MCF 10A (cell line): ENCODE measurements at regions not wholly inside any gene's neighbourhood (a gene's known extent, or its start where the extent isn't known, plus 50 kb on each side); places are given as distances from the start of the nearest gene placed in this dataset.

Experiments used
- BruUV-seq: library from RNA; stranded (reverse); fragments of 400-500 nt; replicated peaks from 2 replicates; lab custom pipeline; 2021; lab: Mats Ljungman, UMichigan
- CTCF ChIA-PET: fragments of 300-600 bp; sonication (Branson Sonifier 250); formaldehyde crosslinking; extraction: SDS; loops from one replicate; lab custom pipeline; 2021; ENCODE audit warnings: antibody characterized with exemption, inconsistent platforms; lab: Yijun Ruan, JAX
- POLR2A ChIA-PET: fragments of 300-600, 350-650 bp; sonication (Branson Sonifier 250); formaldehyde crosslinking; extraction: SDS; loops from one replicate; lab custom pipeline; 2020; ENCODE audit warnings: antibody characterized with exemption, inconsistent platforms; lab: Yijun Ruan, JAX
- DNase-seq: peaks from one replicate; pipeline ENCODE4 v3.0.0-alpha.2; 2018; ENCODE audit not compliant: unreplicated experiment
- H3K27ac Mint-ChIP-seq: one replicate; pipeline ENCODE4 v1.8.0; 2022; ENCODE audit warnings: mild to moderate bottlenecking, low read depth, mixed read lengths; ENCODE audit not compliant: unreplicated experiment
- H3K27me3 Mint-ChIP-seq: one replicate; pipeline ENCODE4 v1.8.0; 2022; ENCODE audit warnings: mixed read lengths; ENCODE audit not compliant: insufficient read depth, unreplicated experiment
- H3K36me3 Mint-ChIP-seq: one replicate; pipeline ENCODE4 v1.8.0; 2022; ENCODE audit warnings: mild to moderate bottlenecking, moderate library complexity, mixed read lengths; ENCODE audit not compliant: insufficient read depth, unreplicated experiment
- H3K4me1 Mint-ChIP-seq: one replicate; pipeline ENCODE4 v1.8.0; 2022; ENCODE audit warnings: mixed read lengths; ENCODE audit not compliant: insufficient read depth, unreplicated experiment
- H3K4me3 Mint-ChIP-seq: one replicate; pipeline ENCODE4 v1.8.0; 2022; ENCODE audit warnings: mild to moderate bottlenecking, moderate library complexity, mixed read lengths; ENCODE audit not compliant: unreplicated experiment
- H3K9me3 Mint-ChIP-seq: one replicate; pipeline ENCODE4 v1.8.0; 2022; ENCODE audit warnings: mixed read lengths; ENCODE audit not compliant: unreplicated experiment
- CTCF ChIP-seq: fragments of 200-600 bp; IDR thresholded peaks from one replicate; pipeline ENCODE4 v1.8.0; 2022; ENCODE audit warnings: antibody characterized with exemption, mild to moderate bottlenecking; ENCODE audit not compliant: unreplicated experiment
- intact Hi-C: fragments of 100-400 bp; cut with micrococcal nuclease; formaldehyde crosslinking; loops from 2 replicates; pipeline ENCODE4 v1.14.1; 2022

- POLR2A ChIA-PET, result no interaction called here
- Mint-ChIP-seq H3K36me3 (no peaks in the 10 kb centered on the region), H3K9me3 (no peaks in the 10 kb centered on the region), H3K27me3 (no peaks in the 10 kb centered on the region), H3K4me1 (no peaks in the 10 kb centered on the region), H3K27ac (no peak overlapping the region), H3K4me3 (no peak overlapping the region)
- TF ChIP-seq CTCF, result no peak
- intact Hi-C loops, result no loop called here
- CTCF ChIA-PET, result no interaction called here
- no TSS peak for BruUV-seq
- no peak for DNase-seq
Observed at GRCh38 chr4:127081041-127081440, 551.7 kb upstream of the INTU start.

GRCh38 chr4:127082986-127083385 lies 549.8 kb upstream of the INTU start:
- Mint-ChIP-seq H3K27me3 (no peaks in the 10 kb centered on the region), H3K4me1 (no peaks in the 10 kb centered on the region), H3K27ac (no peak overlapping the region), H3K9me3 (no peaks in the 10 kb centered on the region), H3K36me3 (no peaks in the 10 kb centered on the region), H3K4me3 (no peak overlapping the region)
- DNase-seq, result no peak
- no TSS peak for BruUV-seq
- intact Hi-C loops, result no loop called here
- TF ChIP-seq CTCF, result no peak
- ChIA-PET CTCF (interaction anchor here (0.6 kb wide), 1 partner anchor 1263 kb away, joined by 5 read pairs; no protein-coding TSS in a partner anchor), POLR2A (no interaction called here)

- no peaks in the 10 kb centered on the region for H3K4me1 Mint-ChIP-seq
- intact Hi-C loops, result no loop called here
- no peak overlapping the region for H3K27ac Mint-ChIP-seq
- no peaks in the 10 kb centered on the region for H3K36me3 Mint-ChIP-seq
- H3K27me3 Mint-ChIP-seq, result no peaks in the 10 kb centered on the region
- H3K9me3 Mint-ChIP-seq, result no peaks in the 10 kb centered on the region
- no TSS peak for BruUV-seq
- ChIA-PET POLR2A (no interaction called here), CTCF (no interaction called here)
- DNase-seq, result no peak
- no peak overlapping the region for H3K4me3 Mint-ChIP-seq
- no peak for TF ChIP-seq CTCF
Observed at GRCh38 chr4:127084666-127085065, 548.1 kb upstream of the INTU start.

GRCh38 chr4:127097061-127097460 lies 535.7 kb upstream of the INTU start:
- ChIA-PET POLR2A (no interaction called here), CTCF (interaction anchor here (0.7 to 1.1 kb wide), 2 partner anchors 29 to 42 kb away, joined by 3 to 4 read pairs; no protein-coding TSS in a partner anchor)
- no peak for TF ChIP-seq CTCF

More at GRCh38 chr4:127097061-127097460, 535.7 kb upstream of the INTU start:
- H3K4me3 Mint-ChIP-seq, result no peak overlapping the region
- no peaks in the 10 kb centered on the region for H3K4me1 Mint-ChIP-seq
- H3K27ac Mint-ChIP-seq, result no peak overlapping the region
- no peaks in the 10 kb centered on the region for H3K36me3 Mint-ChIP-seq
- H3K9me3 Mint-ChIP-seq, result no peaks in the 10 kb centered on the region
- no peak for DNase-seq
- no TSS peak for BruUV-seq
- no peaks in the 10 kb centered on the region for H3K27me3 Mint-ChIP-seq
- intact Hi-C loops, result no loop called here
